Liver (tissue), 8 donors: ENCODE measurements at regions not wholly inside any gene's neighbourhood (a gene's known extent, or its start where the extent isn't known, plus 50 kb on each side); places are given as distances from the start of the nearest gene placed in this dataset.

Experiments used
- DNase-seq: peaks from one replicate; pipeline ENCODE4 v3.0.0-alpha.2; 2017; ENCODE audit warnings: low spot score
- H3K27ac ChIP-seq, 2 donors: one replicate each; pipeline ENCODE4 v1.7.0; 2013; ENCODE audit warnings: inconsistent platforms in 2 of 2, low read length in 2 of 2, control low read depth in 1 of 2, low read depth in 1 of 2, mild to moderate bottlenecking in 1 of 2
- H3K27me3 ChIP-seq, 4 donors: one replicate each; pipeline versions ENCODE4 v1.6.1 to v1.7.0; 2013; ENCODE audit warnings: low read length in 3 of 4, inconsistent platforms in 1 of 4, mild to moderate bottlenecking in 1 of 4, moderate library complexity in 1 of 4; ENCODE audit not compliant: control insufficient read depth in 4 of 4, insufficient read depth in 4 of 4
- H3K36me3 ChIP-seq, 4 donors: one replicate each; pipeline versions ENCODE4 v1.6.1 to v1.7.0; 2013; ENCODE audit warnings: low read length in 3 of 4, mild to moderate bottlenecking in 3 of 4, low read depth in 1 of 4, moderate library complexity in 1 of 4; ENCODE audit not compliant: control insufficient read depth in 4 of 4, insufficient read depth in 3 of 4
- H3K4me1 ChIP-seq, 4 donors: one replicate each; pipeline versions ENCODE4 v1.6.1 to v1.7.0; 2013; ENCODE audit warnings: low read length in 3 of 4, mild to moderate bottlenecking in 3 of 4, moderate library complexity in 1 of 4; ENCODE audit not compliant: control insufficient read depth in 4 of 4, insufficient read depth in 4 of 4
- H3K4me3 ChIP-seq, 3 donors: one replicate each; pipeline versions ENCODE4 v1.6.1 to v1.7.0; 2013; ENCODE audit warnings: low read length in 3 of 3, control low read depth in 1 of 3, low read depth in 1 of 3, mild to moderate bottlenecking in 1 of 3
- H3K9ac ChIP-seq, 2 donors: one replicate each; pipeline ENCODE4 v1.7.0; 2013; ENCODE audit warnings: low read length in 2 of 2, mild to moderate bottlenecking in 2 of 2, moderate library complexity in 2 of 2, control low read depth in 1 of 2, low read depth in 1 of 2
- H3K9me3 ChIP-seq, 4 donors: one replicate each; pipeline versions ENCODE4 v1.6.1 to v1.7.0; 2013; ENCODE audit warnings: low read length in 3 of 4; ENCODE audit not compliant: control insufficient read depth in 4 of 4
- CTCF ChIP-seq: fragments of 150-350 bp; IDR thresholded peaks from 2 replicates; pipeline ENCODE4 v1.5.1; 2017; ENCODE audit warnings: improper control_type of control experiment, low read depth, low read length; ENCODE audit not compliant: missing input control
- FOXA1 ChIP-seq: IDR thresholded peaks from 2 replicates; pipeline ENCODE4 v1.6.1; 2016; ENCODE audit warnings: antibody characterized with exemption
- FOXA2 ChIP-seq: IDR thresholded peaks from 2 replicates; pipeline ENCODE4 v1.6.1; 2016; ENCODE audit warnings: antibody characterized with exemption
- GABPA ChIP-seq, 2 donors: IDR thresholded peaks in 1 of 2; conservative IDR thresholded peaks in 1 of 2; 2 replicates each; pipeline ENCODE4 v1.6.1; 2016; ENCODE audit warnings: antibody characterized with exemption in 2 of 2, mild to moderate bottlenecking in 1 of 2, moderate library complexity in 1 of 2
- HNF4A ChIP-seq, 2 donors: conservative IDR thresholded peaks; 2 replicates each; pipeline ENCODE4 v1.6.1; 2016; ENCODE audit warnings: antibody characterized with exemption in 2 of 2, mild to moderate bottlenecking in 2 of 2
- HNF4G ChIP-seq: IDR thresholded peaks from 2 replicates; pipeline ENCODE4 v1.6.1; 2016; ENCODE audit warnings: antibody characterized with exemption
- NR2F2 ChIP-seq: IDR thresholded peaks from 2 replicates; pipeline ENCODE4 v1.6.1; 2016; ENCODE audit warnings: antibody characterized with exemption
- RAD21 ChIP-seq, 2 donors: IDR thresholded peaks; 2 replicates each; pipeline ENCODE4 v1.6.1; 2016; ENCODE audit warnings: antibody characterized with exemption in 2 of 2, mild to moderate bottlenecking in 2 of 2
- REST ChIP-seq: IDR thresholded peaks from 2 replicates; pipeline ENCODE4 v1.6.1; 2016; ENCODE audit warnings: antibody characterized with exemption, mild to moderate bottlenecking
- YY1 ChIP-seq: IDR thresholded peaks from 2 replicates; pipeline ENCODE4 v1.6.1; 2016; ENCODE audit warnings: antibody characterized with exemption, mild to moderate bottlenecking
- WGBS: extraction: QIAGEN DNeasy Blood & Tissue Kit; methylation state at CpG from one replicate; pipeline ENCODE4 v1.1.7; 2013; 5-methylcytosine and 5-hydroxymethylcytosine counted together
- TF ChIP-seq, protein P1 (sequence below): IDR thresholded peaks from 2 replicates; pipeline ENCODE4 v1.6.1; 2016; ENCODE audit warnings: antibody characterized with exemption
- TF ChIP-seq, protein P2 (sequence below): IDR thresholded peaks from 2 replicates; pipeline ENCODE4 v1.6.1; 2016; ENCODE audit warnings: antibody characterized with exemption
- donor health status: healthy.
- donor health status: healthy.
- donor health status: healthy.
- donor health status: healthy.
- donor health status: healthy.

DNA sequence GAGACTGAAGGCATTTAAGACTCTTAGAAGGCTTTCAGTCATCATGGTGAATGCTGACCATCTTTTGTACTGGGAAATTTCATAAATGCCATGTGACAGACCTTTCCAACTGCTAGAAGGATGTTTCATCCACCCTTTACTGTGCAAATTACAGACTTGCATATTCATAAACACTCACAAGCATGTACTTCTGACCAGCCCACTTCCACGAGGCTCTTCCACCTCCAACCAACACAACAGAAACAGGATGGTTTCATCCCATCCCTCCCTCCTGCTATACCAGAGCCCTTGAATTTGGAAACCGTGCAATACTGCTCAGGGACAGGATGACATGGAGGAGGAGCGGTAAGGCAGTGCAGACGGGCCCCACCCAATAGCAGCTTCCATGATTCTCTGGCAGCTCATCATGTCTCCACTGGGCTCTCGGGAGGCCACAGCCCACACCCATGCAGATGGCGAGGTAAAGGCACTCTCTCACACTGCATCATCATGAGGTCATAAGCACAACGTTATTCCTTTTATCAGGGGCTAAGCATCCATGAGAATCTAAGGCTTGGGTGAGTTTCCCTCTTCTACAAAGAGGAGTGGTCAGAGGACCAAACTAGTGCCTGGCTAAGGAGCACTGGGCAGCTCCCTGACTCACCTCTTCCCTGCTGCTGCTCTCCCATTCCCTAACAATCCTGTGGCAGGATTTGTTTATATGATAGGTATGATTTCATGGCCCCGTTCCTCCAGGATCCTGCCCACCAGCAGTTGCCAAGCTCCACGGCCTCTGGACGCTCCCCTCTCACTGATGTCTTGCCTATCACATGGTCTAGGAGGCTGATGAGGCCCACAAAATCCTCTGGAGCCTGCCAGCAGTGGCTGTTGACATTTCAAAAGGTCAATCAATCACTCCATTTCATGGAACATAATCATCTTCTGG, 94.4 kb upstream of the FSTL4 start:
- DNase-seq = no peak
- H3K4me3 ChIP-seq = no peak overlapping the region
- no peak overlapping the region for H3K27ac ChIP-seq
- H3K36me3 ChIP-seq = no peaks in the 10 kb centered on the region
- 85% methylated on average over 10 of the region's 10 CpGs for WGBS
- peaks cover 0 to 2% (median 0%) of the 10 kb centered on the region in 4 donors for H3K27me3 ChIP-seq
- H3K9me3 ChIP-seq = no peaks in the 10 kb centered on the region
- H3K9ac ChIP-seq = no peak overlapping the region
- no peaks in the 10 kb centered on the region for H3K4me1 ChIP-seq
- TF ChIP-seq YY1 = no peak
- no peak for TF ChIP-seq NR2F2
- TF ChIP-seq, protein P1, sequence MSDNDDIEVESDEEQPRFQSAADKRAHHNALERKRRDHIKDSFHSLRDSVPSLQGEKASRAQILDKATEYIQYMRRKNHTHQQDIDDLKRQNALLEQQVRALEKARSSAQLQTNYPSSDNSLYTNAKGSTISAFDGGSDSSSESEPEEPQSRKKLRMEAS = no peak

DNA sequence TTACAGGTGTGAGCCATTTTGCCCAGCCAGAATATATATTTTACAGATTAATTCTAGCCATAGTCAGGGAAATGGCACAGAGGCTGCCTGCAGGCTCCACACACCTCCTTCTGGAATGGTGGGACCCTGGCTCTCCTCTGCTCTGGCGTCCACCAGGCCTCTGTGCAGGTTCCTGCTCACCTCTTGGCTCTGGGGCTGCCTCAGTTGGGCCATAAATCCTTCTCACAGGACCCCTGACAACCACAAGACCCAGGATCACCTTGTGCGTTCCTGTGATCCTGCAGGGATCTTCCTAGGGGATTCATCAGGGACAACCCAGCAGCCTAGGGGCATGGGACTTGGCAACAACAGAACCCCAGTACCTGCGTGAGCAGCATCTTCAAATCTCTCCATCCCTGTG, 93.0 kb upstream of the FSTL4 start:
- no peak for TF ChIP-seq FOXA1
- TF ChIP-seq CTCF = no peak
- TF ChIP-seq GABPA (IDR thresholded peaks at IDR 0.05 in 1 of 2, conservative IDR thresholded peaks at IDR 0.05 in 1 of 2) = no peak
- no peak for TF ChIP-seq RAD21 (IDR thresholded peaks at IDR 0.05)
- TF ChIP-seq, protein P1 = no peak
- no peak for TF ChIP-seq REST
- TF ChIP-seq, protein P2, sequence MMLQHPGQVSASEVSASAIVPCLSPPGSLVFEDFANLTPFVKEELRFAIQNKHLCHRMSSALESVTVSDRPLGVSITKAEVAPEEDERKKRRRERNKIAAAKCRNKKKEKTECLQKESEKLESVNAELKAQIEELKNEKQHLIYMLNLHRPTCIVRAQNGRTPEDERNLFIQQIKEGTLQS = no peak
- no peak for TF ChIP-seq YY1
- TF ChIP-seq HNF4A (conservative IDR thresholded peaks at IDR 0.05) = no peak
- TF ChIP-seq HNF4G = no peak
- no peak for TF ChIP-seq FOXA2
- Histone ChIP-seq H3K9me3 (no peaks in the 10 kb centered on the region), H3K27ac (no peak overlapping the region), H3K27me3 (peaks cover 0 to 2% (median 0%) of the 10 kb centered on the region in 4 donors), H3K4me1 (no peaks in the 10 kb centered on the region), H3K9ac (no peak overlapping the region), H3K36me3 (no peaks in the 10 kb centered on the region), H3K4me3 (no peak overlapping the region)
- no peak for DNase-seq
- 80% methylated on average over 3 of the region's 3 CpGs for WGBS
